H9 (cell line): ENCODE measurements at regions not wholly inside any gene's neighbourhood (a gene's known extent, or its start where the extent isn't known, plus 50 kb on each side); places are given as distances from the start of the nearest gene placed in this dataset.

Experiments used
- DNase-seq: peaks from one replicate; pipeline ENCODE4 v3.0.0-alpha.2; 2017
- H2AFZ ChIP-seq: one replicate; pipeline ENCODE4 v1.6.1; 2013; ENCODE audit warnings: mild to moderate bottlenecking, low read length, control low read depth, moderate library complexity
- H2AK5ac ChIP-seq: 2 replicates; pipeline ENCODE4 v1.6.1; 2013; ENCODE audit warnings: low read length, control low read depth, mixed read lengths; ENCODE audit not compliant: insufficient read length
- H2BK120ac ChIP-seq: one replicate; pipeline ENCODE4 v1.6.1; 2013; ENCODE audit warnings: low read depth, mild to moderate bottlenecking, low read length, control low read depth, inconsistent platforms; ENCODE audit not compliant: poor library complexity, severe bottlenecking
- H2BK12ac ChIP-seq: 2 replicates; pipeline ENCODE4 v1.6.1; 2013; ENCODE audit warnings: low read length, control low read depth, mixed read lengths, low read depth; ENCODE audit not compliant: insufficient read length
- H2BK15ac ChIP-seq: 2 replicates; pipeline ENCODE4 v1.6.1; 2013; ENCODE audit warnings: low read depth, low read length, control low read depth
- H2BK20ac ChIP-seq: one replicate; pipeline ENCODE4 v1.6.1; 2013; ENCODE audit warnings: low read depth, mild to moderate bottlenecking, low read length, control low read depth, inconsistent platforms; ENCODE audit not compliant: poor library complexity, severe bottlenecking
- H2BK5ac ChIP-seq: 2 replicates; pipeline ENCODE4 v1.6.1; 2013; ENCODE audit warnings: low read length, control low read depth, mixed read lengths; ENCODE audit not compliant: insufficient read length
- H3K14ac ChIP-seq: 2 replicates; pipeline ENCODE4 v1.6.1; 2013; ENCODE audit warnings: low read length, control low read depth; ENCODE audit not compliant: insufficient read depth
- H3K18ac ChIP-seq: 2 replicates; pipeline ENCODE4 v1.6.1; 2013; ENCODE audit warnings: low read depth, mild to moderate bottlenecking, mixed read lengths, low read length, control low read depth; ENCODE audit not compliant: insufficient read length
- H3K23ac ChIP-seq: 2 replicates; pipeline ENCODE4 v1.6.1; 2013; ENCODE audit warnings: low read length, control low read depth, mixed read lengths, low read depth; ENCODE audit not compliant: insufficient read length
- H3K23me2 ChIP-seq: 2 replicates; pipeline ENCODE4 v1.6.1; 2013; ENCODE audit warnings: low read depth, mild to moderate bottlenecking, mixed read lengths, low read length, control low read depth; ENCODE audit not compliant: insufficient read length, poor library complexity, severe bottlenecking
- H3K27ac ChIP-seq: 2 replicates; pipeline ENCODE4 v1.5.1; 2013; ENCODE audit warnings: low read length, control low read depth, mixed read lengths, low read depth; ENCODE audit not compliant: insufficient read length
- H3K27me3 ChIP-seq: 2 replicates; pipeline ENCODE4 v1.6.1; 2013; ENCODE audit warnings: low read length, control low read depth, inconsistent platforms; ENCODE audit not compliant: insufficient read depth
- H3K4ac ChIP-seq: 2 replicates; pipeline ENCODE4 v1.6.1; 2013; ENCODE audit warnings: low read depth, mild to moderate bottlenecking, control low read depth, inconsistent platforms, low read length, moderate library complexity
- H3K4me1 ChIP-seq: 2 replicates; pipeline ENCODE4 v1.6.1; 2013; ENCODE audit warnings: low read length, control low read depth, inconsistent platforms; ENCODE audit not compliant: insufficient read depth
- H3K4me2 ChIP-seq: 2 replicates; pipeline ENCODE4 v1.6.1; 2013; ENCODE audit warnings: low read length, control low read depth, mixed read lengths; ENCODE audit not compliant: insufficient read length, insufficient read depth
- H3K56ac ChIP-seq: 2 replicates; pipeline ENCODE4 v1.6.1; 2013; ENCODE audit warnings: low read depth, mild to moderate bottlenecking, mixed read lengths, low read length, control low read depth; ENCODE audit not compliant: insufficient read length
- H3K79me1 ChIP-seq: 2 replicates; pipeline ENCODE4 v1.6.1; 2013; ENCODE audit warnings: low read depth, mild to moderate bottlenecking, moderate library complexity, low read length, control low read depth, inconsistent platforms; ENCODE audit not compliant: insufficient read depth, poor library complexity, severe bottlenecking
- H3K79me2 ChIP-seq: 2 replicates; pipeline ENCODE4 v1.6.1; 2013; ENCODE audit warnings: low read length, control low read depth, inconsistent platforms; ENCODE audit not compliant: insufficient read depth
- H3K9ac ChIP-seq: 2 replicates; pipeline ENCODE4 v1.6.1; 2013; ENCODE audit warnings: low read length, control low read depth, mixed read lengths; ENCODE audit not compliant: insufficient read length; ENCODE audit errors: extremely low read depth
- H3K9me3 ChIP-seq: one replicate; pipeline ENCODE4 v1.6.1; 2013; ENCODE audit warnings: low read depth, low read length, inconsistent platforms; ENCODE audit not compliant: control insufficient read depth
- H3T11ph ChIP-seq: one replicate; pipeline ENCODE4 v1.6.1; 2013; ENCODE audit warnings: mild to moderate bottlenecking, low read length, control low read depth, inconsistent platforms
- H4K20me1 ChIP-seq: one replicate; pipeline ENCODE4 v1.6.1; 2013; ENCODE audit not compliant: control insufficient read depth, insufficient read length, insufficient read depth
- H4K5ac ChIP-seq: 2 replicates; pipeline ENCODE4 v1.6.1; 2013; ENCODE audit warnings: low read depth, mild to moderate bottlenecking, mixed read lengths, low read length, control low read depth; ENCODE audit not compliant: insufficient read length
- H4K8ac ChIP-seq: replicated peaks from 2 replicates; pipeline ENCODE4 v1.6.1; 2013; ENCODE audit warnings: low read length, control low read depth, mixed read lengths, low read depth; ENCODE audit not compliant: insufficient read length
- H4K91ac ChIP-seq: 2 replicates; pipeline ENCODE4 v1.6.1; 2013; ENCODE audit warnings: low read depth, mild to moderate bottlenecking, moderate library complexity, mixed read lengths, low read length, control low read depth; ENCODE audit not compliant: insufficient read length
- H3K27ac Mint-ChIP-seq, 3 experiments: 2 replicates in 2 of 3; 3 replicates in 1 of 3; pipeline ENCODE4 v1.8.0; 2020 to 2021; ENCODE audit warnings: mixed read lengths in 3 of 3, mild to moderate bottlenecking in 1 of 3, moderate library complexity in 1 of 3
- H3K27me3 Mint-ChIP-seq: 2 replicates; pipeline ENCODE4 v1.8.0; 2021; ENCODE audit warnings: low read depth, mild to moderate bottlenecking, moderate library complexity, mixed read lengths
- H3K36me3 Mint-ChIP-seq, 3 experiments: 2 replicates in 2 of 3; 3 replicates in 1 of 3; pipeline ENCODE4 v1.8.0; 2020 to 2021; ENCODE audit warnings: low read depth in 3 of 3, mixed read lengths in 3 of 3; ENCODE audit not compliant: insufficient read depth in 1 of 3
- H3K4me1 Mint-ChIP-seq, 2 experiments: 2 replicates each; pipeline ENCODE4 v1.8.0; 2020; ENCODE audit warnings: mixed read lengths in 2 of 2
- H3K4me3 Mint-ChIP-seq, 2 experiments: 2 replicates in 1 of 2; 3 replicates in 1 of 2; pipeline ENCODE4 v1.8.0; 2020 to 2021; ENCODE audit warnings: mild to moderate bottlenecking in 2 of 2, mixed read lengths in 2 of 2, moderate library complexity in 1 of 2
- H3K9me3 Mint-ChIP-seq, 2 experiments: 2 replicates in 1 of 2; 3 replicates in 1 of 2; pipeline ENCODE4 v1.8.0; 2020; ENCODE audit warnings: mild to moderate bottlenecking in 2 of 2, mixed read lengths in 2 of 2, moderate library complexity in 1 of 2
- CTCF ChIP-seq: fragments of 200-600 bp; sonication (generic); conservative IDR thresholded peaks from 3 replicates; pipeline ENCODE4 v1.8.0; 2021; ENCODE audit warnings: antibody characterized with exemption, mild to moderate bottlenecking
- WGBS: extraction: QIAGEN DNeasy Blood & Tissue Kit; methylation state at CpG from one replicate; pipeline ENCODE4 v1.1.7; 2013; ENCODE audit warnings: missing lambda C conversion rate, low lambda C conversion rate, mixed read lengths; ENCODE audit not compliant: insufficient read length; ENCODE audit errors: extremely low coverage; 5-methylcytosine and 5-hydroxymethylcytosine counted together

GRCh38 chr3:105944721-105945120 lies 75.9 kb upstream of the CBLB start:
- no peak overlapping the region for H2AK5ac ChIP-seq
- H3K79me1 ChIP-seq = no peaks in the 10 kb centered on the region
- no peak overlapping the region for H4K5ac ChIP-seq
- Mint-ChIP-seq H3K36me3 (no peaks in the 10 kb centered on the region), H3K4me3 (no peak overlapping the region), H3K27ac (no peak overlapping the region), H3K4me1 (no peaks in the 10 kb centered on the region), H3K27me3 (no peaks in the 10 kb centered on the region), H3K9me3 (peaks cover 0 to 3% of the 10 kb centered on the region in 2 experiments; a peak in 1 of 5 replicates)
- no peak overlapping the region for H3K9ac ChIP-seq
- no peaks in the 10 kb centered on the region for H3K9me3 ChIP-seq
- no peak overlapping the region for H2AFZ ChIP-seq
- no peak overlapping the region for H3K14ac ChIP-seq
- no CpG with 5 or more reads among the region's 3 CpGs for WGBS
- H2BK15ac ChIP-seq = no peak overlapping the region
- H2BK20ac ChIP-seq = no peak overlapping the region
- H3K4me1 ChIP-seq = no peaks in the 10 kb centered on the region
- H4K20me1 ChIP-seq = no peaks in the 10 kb centered on the region
- H2BK12ac ChIP-seq = no peak overlapping the region
- no peak overlapping the region for H3K56ac ChIP-seq
- no peak overlapping the region for H2BK5ac ChIP-seq
- H3K79me2 ChIP-seq = no peaks in the 10 kb centered on the region
- H3K4ac ChIP-seq = no peak overlapping the region
- no peak overlapping the region for H4K91ac ChIP-seq
- H2BK120ac ChIP-seq = no peak overlapping the region
- H3K23me2 ChIP-seq = no peaks in the 10 kb centered on the region
- no peak overlapping the region for H3K23ac ChIP-seq
- no peak for TF ChIP-seq CTCF
- no peak for DNase-seq
- no peak overlapping the region for H4K8ac ChIP-seq
- H3K4me2 ChIP-seq = no peak overlapping the region
- no peak overlapping the region for H3K18ac ChIP-seq
- no peaks in the 10 kb centered on the region for H3K27me3 ChIP-seq
- no peak overlapping the region for H3K27ac ChIP-seq
- no peak overlapping the region for H3T11ph ChIP-seq
